A673 (cell line): ENCODE measurements at regions not wholly inside any gene's neighbourhood (a gene's known extent, or its start where the extent isn't known, plus 50 kb on each side); places are given as distances from the start of the nearest gene placed in this dataset.
"Not testable (repeated sequence)": the region's sequence is repeated elsewhere in the genome, so short reads cannot be mapped to it uniquely, and the experiment has no call there.

Source experiments
- EZH2 ChIP-seq: fragments of 200-600 bp; sonication (generic); IDR thresholded peaks from 2 replicates; pipeline ENCODE4 v1.6.1; 2017; ENCODE audit warnings: borderline replicate concordance, low read depth, mild to moderate bottlenecking, mixed read lengths, antibody characterized with exemption, low read length; ENCODE audit not compliant: poor library complexity, severe bottlenecking
- TF ChIP-seq, protein P1 (sequence below): fragments of 300-800, 200-600 bp; sonication (generic); conservative IDR thresholded peaks from 2 replicates; pipeline ENCODE4 v1.5.1; 2017; ENCODE audit warnings: low read depth, mild to moderate bottlenecking, antibody characterized with exemption, low read length, moderate library complexity, mixed read lengths

DNA sequence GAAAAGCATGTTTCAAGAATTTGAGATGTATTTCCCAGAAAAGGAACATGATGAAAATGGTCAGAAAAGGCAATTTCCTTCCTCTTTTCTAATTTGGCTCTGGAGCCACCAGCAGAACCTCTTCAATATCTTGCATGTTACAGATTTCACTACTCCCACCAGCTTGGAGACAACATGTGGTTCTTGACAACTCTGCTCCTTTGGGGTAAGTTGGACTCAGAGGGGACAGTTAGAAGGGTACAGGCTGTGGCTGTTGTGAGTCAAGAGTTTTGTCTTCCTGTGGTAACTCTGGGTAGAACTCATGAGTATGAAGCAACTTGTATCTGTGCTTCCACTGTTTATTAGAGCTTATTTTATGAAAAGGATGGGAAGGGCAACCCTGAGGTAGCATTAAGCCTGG, 96.9 kb downstream of the FAM72B start:
- TF ChIP-seq, protein P1, sequence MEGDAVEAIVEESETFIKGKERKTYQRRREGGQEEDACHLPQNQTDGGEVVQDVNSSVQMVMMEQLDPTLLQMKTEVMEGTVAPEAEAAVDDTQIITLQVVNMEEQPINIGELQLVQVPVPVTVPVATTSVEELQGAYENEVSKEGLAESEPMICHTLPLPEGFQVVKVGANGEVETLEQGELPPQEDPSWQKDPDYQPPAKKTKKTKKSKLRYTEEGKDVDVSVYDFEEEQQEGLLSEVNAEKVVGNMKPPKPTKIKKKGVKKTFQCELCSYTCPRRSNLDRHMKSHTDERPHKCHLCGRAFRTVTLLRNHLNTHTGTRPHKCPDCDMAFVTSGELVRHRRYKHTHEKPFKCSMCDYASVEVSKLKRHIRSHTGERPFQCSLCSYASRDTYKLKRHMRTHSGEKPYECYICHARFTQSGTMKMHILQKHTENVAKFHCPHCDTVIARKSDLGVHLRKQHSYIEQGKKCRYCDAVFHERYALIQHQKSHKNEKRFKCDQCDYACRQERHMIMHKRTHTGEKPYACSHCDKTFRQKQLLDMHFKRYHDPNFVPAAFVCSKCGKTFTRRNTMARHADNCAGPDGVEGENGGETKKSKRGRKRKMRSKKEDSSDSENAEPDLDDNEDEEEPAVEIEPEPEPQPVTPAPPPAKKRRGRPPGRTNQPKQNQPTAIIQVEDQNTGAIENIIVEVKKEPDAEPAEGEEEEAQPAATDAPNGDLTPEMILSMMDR = not testable (repeated sequence)
- not testable (repeated sequence) for TF ChIP-seq EZH2
